Panc1 (cell line): ENCODE measurements at regions not wholly inside any gene's neighbourhood (a gene's known extent, or its start where the extent isn't known, plus 50 kb on each side); places are given as distances from the start of the nearest gene placed in this dataset.

Experiments
- CTCF ChIP-seq: fragments of 450-650 bp; IDR thresholded peaks from 2 replicates; pipeline ENCODE4 v1.5.1; 2017; ENCODE audit warnings: mild to moderate bottlenecking
- POLR2AphosphoS5 ChIP-seq: IDR thresholded peaks from 2 replicates; pipeline ENCODE4 v1.6.1; 2012; ENCODE audit warnings: mild to moderate bottlenecking, low read depth, low read length, moderate library complexity
- REST ChIP-seq, 2 experiments: IDR thresholded peaks; 2 replicates each; pipeline ENCODE4 v1.6.1; 2011 to 2012; ENCODE audit warnings: low read depth in 2 of 2, control low read depth in 1 of 2, low read length in 1 of 2, mild to moderate bottlenecking in 1 of 2, moderate library complexity in 1 of 2; ENCODE audit not compliant: insufficient read depth in 1 of 2
- SIN3A ChIP-seq: IDR thresholded peaks from 2 replicates; pipeline ENCODE4 v1.6.1; 2012; ENCODE audit warnings: low read depth, mild to moderate bottlenecking, low read length, moderate library complexity, borderline replicate concordance; ENCODE audit not compliant: insufficient read depth
- TCF7L2 ChIP-seq: IDR thresholded peaks from 2 replicates; pipeline ENCODE4 v1.6.1; 2011; ENCODE audit warnings: mild to moderate bottlenecking, low read depth, low read length, inconsistent platforms

DNA sequence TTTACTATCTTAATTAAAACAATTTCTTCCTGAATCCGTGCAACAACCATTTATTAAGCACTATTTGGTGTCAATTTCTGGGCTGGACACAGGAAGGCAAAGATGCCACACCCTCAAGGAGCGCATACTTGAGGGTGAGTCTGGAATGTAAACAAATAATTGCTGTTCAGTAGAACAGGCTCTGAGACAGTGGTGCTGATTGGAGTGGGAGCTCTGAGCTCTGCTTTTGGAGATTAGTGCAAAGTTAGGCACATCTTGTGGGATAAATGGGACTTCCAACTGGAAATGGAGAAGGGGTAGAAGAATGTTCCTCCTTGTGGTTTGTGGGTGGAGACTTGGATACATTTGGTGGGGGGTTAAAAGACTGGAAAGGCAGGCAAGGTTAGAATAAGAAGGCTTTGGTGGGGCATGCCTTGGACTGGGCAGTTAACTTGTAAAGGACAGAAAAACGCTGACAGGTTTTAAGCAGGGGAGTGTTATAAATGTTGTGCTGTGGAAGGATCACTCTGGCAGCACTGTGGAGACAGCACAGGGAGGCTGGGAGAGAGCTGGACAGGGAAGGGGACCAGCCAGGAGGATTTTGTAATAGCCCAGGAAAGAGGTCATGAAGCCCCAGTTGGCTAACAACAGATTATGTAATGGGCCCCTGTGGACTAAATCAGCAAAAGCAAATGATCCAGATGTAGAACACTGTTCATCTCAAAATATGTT lies 80.7 kb downstream of the ZNF365 start:
- TF ChIP-seq CTCF (no peak), POLR2AphosphoS5 (no peak), SIN3A (no peak), REST (IDR thresholded peaks at IDR 0.05; ENCODE audit: insufficient read depth in 1 of 2, low read depth in 2 of 2, low read length in 1 of 2) (no peak), TCF7L2 (no peak)
